AG04450 (cell line): ENCODE measurements at regions not wholly inside any gene's neighbourhood (a gene's known extent, or its start where the extent isn't known, plus 50 kb on each side); places are given as distances from the start of the nearest gene placed in this dataset.

Experiments used
- CTCF ChIA-PET: fragments of 300-600, 350-600 bp; formaldehyde crosslinking; extraction: SDS; loops from one replicate; lab custom pipeline; 2022; ENCODE audit warnings: antibody characterized with exemption, inconsistent platforms; lab: Charles Lee
- POLR2A ChIA-PET: fragments of 350-600 bp; formaldehyde crosslinking; extraction: SDS; loops from one replicate; lab custom pipeline; 2021; ENCODE audit warnings: antibody characterized with exemption, inconsistent platforms; lab: Yijun Ruan, JAX
- DNase-seq: peaks from one replicate; pipeline ENCODE4 v3.0.0-alpha.2; 2011; ENCODE audit warnings: low read depth, low spot score
- H3K27ac ChIP-seq: one replicate; pipeline ENCODE4 v1.5.1; 2012; ENCODE audit warnings: low read depth, low read length, control low read depth
- H3K27me3 ChIP-seq: one replicate; pipeline ENCODE4 v1.6.0; 2012; ENCODE audit warnings: low read length; ENCODE audit not compliant: control insufficient read depth, insufficient read depth
- H3K4me3 ChIP-seq: 2 replicates; pipeline ENCODE4 v1.5.1; 2011; ENCODE audit warnings: mild to moderate bottlenecking, low read depth, low read length, control low read depth
- H3K9me3 ChIP-seq: 2 replicates; pipeline ENCODE4 v1.5.1; 2012; ENCODE audit warnings: low read length; ENCODE audit not compliant: control insufficient read depth, insufficient read depth
- TF ChIP-seq, protein P1 (sequence below): IDR thresholded peaks from 2 replicates; pipeline ENCODE4 v1.5.1; 2011; ENCODE audit warnings: low read depth, low read length, control low read depth, inconsistent platforms

DNA sequence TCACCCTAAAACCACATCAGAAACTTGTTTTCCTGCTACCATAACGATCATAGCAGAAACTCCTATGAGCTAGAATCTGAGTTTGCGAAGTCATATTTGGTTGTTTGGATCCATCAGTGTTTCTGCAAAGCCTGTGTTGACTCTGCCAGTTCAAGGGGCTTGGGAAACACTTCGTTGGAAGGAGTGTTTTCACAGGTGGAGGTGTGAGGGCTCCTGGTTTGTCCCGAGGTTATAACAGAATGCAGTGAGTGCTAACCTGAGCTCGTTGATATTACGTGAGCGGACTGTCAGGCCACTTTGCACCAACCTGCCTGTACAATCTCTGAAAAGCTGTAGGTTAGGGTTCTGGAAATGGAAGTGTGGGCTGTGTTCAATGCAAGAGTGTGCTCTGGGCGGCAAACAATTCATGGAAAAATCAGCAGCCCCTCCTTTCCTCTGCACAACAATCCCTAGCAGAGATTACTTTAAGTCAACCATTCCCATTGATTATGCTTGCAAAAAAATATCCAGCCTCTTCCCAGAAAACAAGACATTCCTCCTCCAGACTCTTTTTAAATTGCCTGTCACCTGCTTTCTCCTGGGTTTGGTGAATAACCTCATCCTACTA lies 622.0 kb downstream of the TYW1 start:
- CTCF ChIA-PET: no interaction called here
- Histone ChIP-seq H3K4me3 (no peak overlapping the region), H3K27ac (no peak overlapping the region), H3K27me3 (no peaks in the 10 kb centered on the region), H3K9me3 (peaks cover 11% of the 10 kb centered on the region)
- TF ChIP-seq, protein P1, sequence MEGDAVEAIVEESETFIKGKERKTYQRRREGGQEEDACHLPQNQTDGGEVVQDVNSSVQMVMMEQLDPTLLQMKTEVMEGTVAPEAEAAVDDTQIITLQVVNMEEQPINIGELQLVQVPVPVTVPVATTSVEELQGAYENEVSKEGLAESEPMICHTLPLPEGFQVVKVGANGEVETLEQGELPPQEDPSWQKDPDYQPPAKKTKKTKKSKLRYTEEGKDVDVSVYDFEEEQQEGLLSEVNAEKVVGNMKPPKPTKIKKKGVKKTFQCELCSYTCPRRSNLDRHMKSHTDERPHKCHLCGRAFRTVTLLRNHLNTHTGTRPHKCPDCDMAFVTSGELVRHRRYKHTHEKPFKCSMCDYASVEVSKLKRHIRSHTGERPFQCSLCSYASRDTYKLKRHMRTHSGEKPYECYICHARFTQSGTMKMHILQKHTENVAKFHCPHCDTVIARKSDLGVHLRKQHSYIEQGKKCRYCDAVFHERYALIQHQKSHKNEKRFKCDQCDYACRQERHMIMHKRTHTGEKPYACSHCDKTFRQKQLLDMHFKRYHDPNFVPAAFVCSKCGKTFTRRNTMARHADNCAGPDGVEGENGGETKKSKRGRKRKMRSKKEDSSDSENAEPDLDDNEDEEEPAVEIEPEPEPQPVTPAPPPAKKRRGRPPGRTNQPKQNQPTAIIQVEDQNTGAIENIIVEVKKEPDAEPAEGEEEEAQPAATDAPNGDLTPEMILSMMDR: no peak
- POLR2A ChIA-PET: no interaction called here
- DNase-seq: no peak

DNA sequence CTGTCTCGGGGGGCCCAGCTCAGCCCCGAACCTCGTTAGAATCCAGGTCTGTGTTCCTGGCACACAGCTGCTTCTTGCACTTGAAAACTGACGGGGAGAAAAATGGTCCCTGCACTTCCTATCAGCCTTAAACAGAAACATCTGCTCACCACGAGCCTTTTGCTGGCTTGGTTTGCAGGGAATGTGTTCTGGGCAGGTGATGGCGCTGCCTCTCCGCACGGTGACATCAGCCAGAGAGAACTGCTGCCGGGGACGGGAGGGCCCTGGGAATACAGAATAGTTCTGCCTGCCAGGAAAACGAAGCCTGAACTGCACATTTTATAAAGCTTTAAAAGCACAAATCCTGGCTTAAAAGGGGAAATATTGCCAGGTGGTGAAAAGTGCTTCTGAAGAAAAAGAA lies 622.5 kb downstream of the TYW1 start:
- TF ChIP-seq, protein P1: no peak
- ChIA-PET CTCF (no interaction called here), POLR2A (no interaction called here)
- H3K27ac ChIP-seq: no peak overlapping the region
- DNase-seq: no peak
- no peaks in the 10 kb centered on the region for H3K27me3 ChIP-seq
- H3K9me3 ChIP-seq: peaks cover 9% of the 10 kb centered on the region
- no peak overlapping the region for H3K4me3 ChIP-seq

DNA sequence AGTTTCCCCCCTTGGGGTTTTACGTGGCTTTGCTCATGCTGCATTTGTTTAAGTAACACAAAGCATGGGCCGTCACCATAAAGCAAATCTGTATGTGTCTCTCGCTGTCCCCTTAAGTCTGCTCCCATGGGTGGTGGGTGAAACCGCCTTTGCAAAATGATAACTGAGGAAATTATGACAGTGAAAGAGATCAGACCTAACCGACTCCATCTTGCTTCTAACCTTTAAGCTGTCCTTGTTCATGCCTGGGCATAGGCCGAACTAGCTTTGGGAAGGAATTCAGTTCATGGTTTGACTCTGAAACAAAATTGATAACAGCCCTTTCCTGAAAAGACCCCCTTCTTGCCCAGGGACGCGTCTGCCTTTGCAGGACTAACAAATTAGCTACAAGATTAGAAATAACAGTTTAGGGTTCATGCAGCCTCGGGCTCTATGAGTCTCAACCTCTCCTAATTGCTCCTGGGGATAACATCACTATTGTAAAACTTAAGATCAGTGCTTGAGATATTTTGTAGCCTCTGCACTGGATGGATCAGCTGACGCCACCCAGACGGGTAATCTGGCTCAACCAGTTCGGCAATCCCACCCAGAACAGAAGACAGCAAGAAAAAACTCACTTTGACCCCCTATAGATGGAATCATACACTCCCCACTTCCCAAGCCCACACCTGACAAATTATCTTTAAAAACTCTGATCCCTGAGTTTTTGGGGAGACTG lies 623.7 kb downstream of the TYW1 start:
- no peak for DNase-seq
- H3K27me3 ChIP-seq: no peaks in the 10 kb centered on the region
- no peak overlapping the region for H3K27ac ChIP-seq
- TF ChIP-seq, protein P1: no peak
- H3K4me3 ChIP-seq: no peak overlapping the region
- CTCF ChIA-PET: no interaction called here
- POLR2A ChIA-PET: no interaction called here
- H3K9me3 ChIP-seq: peaks cover 13% of the 10 kb centered on the region

DNA sequence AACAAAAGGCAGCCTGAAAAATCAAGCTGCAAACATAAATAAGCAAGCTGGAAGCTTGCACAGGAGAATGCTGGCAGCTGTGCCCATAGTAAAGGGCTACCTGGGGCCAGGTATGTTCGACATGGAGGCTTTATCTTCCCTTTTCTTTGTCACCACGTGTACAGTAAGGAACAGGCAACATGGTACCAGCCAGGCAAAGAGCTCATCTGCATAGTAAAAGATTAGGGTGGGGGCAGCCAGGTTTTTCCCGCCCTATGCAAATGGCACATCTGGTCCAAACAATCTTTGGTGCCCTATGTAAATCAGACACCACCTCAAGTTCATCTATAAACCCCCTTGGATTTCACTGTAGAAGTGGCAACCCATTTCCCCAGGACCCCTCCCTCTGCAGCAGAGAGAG lies 625.1 kb downstream of the TYW1 start:
- no peak overlapping the region for H3K4me3 ChIP-seq
- TF ChIP-seq, protein P1: no peak
- no peak overlapping the region for H3K27ac ChIP-seq
- DNase-seq: no peak
- CTCF ChIA-PET: no interaction called here
- no peaks in the 10 kb centered on the region for H3K27me3 ChIP-seq
- H3K9me3 ChIP-seq: peaks cover 11% of the 10 kb centered on the region
- POLR2A ChIA-PET: no interaction called here

DNA sequence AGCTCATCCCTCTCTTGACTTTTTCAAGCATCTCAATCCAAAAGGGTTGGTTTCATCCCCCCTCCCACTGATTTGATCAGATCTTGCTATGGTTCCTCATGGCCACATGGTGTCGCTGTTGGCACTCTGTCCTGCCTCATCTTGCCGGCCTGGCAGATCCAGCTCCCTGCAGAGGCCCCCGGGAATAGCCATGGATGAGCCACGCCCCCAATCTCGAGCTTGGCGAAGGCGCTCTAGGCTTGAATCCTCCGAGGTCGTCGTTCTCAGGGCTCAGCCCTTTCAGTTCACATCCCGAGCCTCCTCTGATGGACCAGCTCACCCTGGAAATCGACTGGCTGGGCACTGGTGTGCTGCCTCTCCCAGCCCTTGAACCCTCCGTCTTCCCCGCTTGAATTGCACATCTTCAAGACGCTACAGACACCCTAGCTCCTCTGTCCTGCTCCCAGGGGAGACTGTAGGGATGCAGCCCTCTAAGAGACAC lies 628.7 kb downstream of the TYW1 start:
- TF ChIP-seq, protein P1: peak; percentile 34
- peaks cover 13% of the 10 kb centered on the region for H3K9me3 ChIP-seq
- H3K27ac ChIP-seq: no peak overlapping the region
- DNase-seq: no peak
- POLR2A ChIA-PET: no interaction called here
- H3K27me3 ChIP-seq: no peaks in the 10 kb centered on the region
- no peak overlapping the region for H3K4me3 ChIP-seq
- CTCF ChIA-PET: no interaction called here
